SU-DHL-6 (cell line): ENCODE measurements at regions not wholly inside any gene's neighbourhood (a gene's known extent, or its start where the extent isn't known, plus 50 kb on each side); places are given as distances from the start of the nearest gene placed in this dataset.

Experiments
- CTCF ChIP-seq: fragments of 200-600 bp; sonication (generic); IDR thresholded peaks from one replicate; pipeline ENCODE4 v1.5.1; 2017; ENCODE audit warnings: antibody characterized with exemption, mild to moderate bottlenecking, low read length, moderate library complexity; ENCODE audit not compliant: insufficient read depth, poor library complexity, severe bottlenecking
- EZH2phosphoT487 ChIP-seq: fragments of 200-600 bp; sonication (generic), shearing (Covaris generic); conservative IDR thresholded peaks from 2 replicates; pipeline ENCODE4 v1.6.1; 2018; ENCODE audit warnings: mild to moderate bottlenecking, antibody characterized with exemption, low read length, moderate library complexity, mixed read lengths

- TF ChIP-seq CTCF (no peak), EZH2phosphoT487 (no peak)
Measured at GRCh38 chr3:103712320-103713008, 1277.6 kb downstream of the ZPLD1 start.
